Occipital lobe (tissue), 1 donor: ENCODE measurements at regions not wholly inside any gene's neighbourhood (a gene's known extent, or its start where the extent isn't known, plus 50 kb on each side); places are given as distances from the start of the nearest gene placed in this dataset.

Experiments
- DNase-seq: peaks from one replicate; lab custom pipeline; 2025; lab: John Stamatoyannopoulos, UW

GRCh38 chr2:34474646-34475045 lies 875.5 kb upstream of the FAM98A start:
- no peak for DNase-seq

GRCh38 chr2:34447097-34447496 lies 848.0 kb upstream of the FAM98A start:
- DNase-seq, result no peak

GRCh38 chr2:34423301-34423700 lies 824.2 kb upstream of the FAM98A start:
- DNase-seq, result no peak

GRCh38 chr2:34419856-34420255 lies 820.8 kb upstream of the FAM98A start:
- DNase-seq, result no peak

- DNase-seq, result no peak
Measured at GRCh38 chr2:34416856-34417255, 817.8 kb upstream of the FAM98A start.

GRCh38 chr2:34414856-34415255 lies 815.8 kb upstream of the FAM98A start:
- DNase-seq, result no peak

- no peak for DNase-seq
Measured at GRCh38 chr2:34408100-34408499, 809.0 kb upstream of the FAM98A start.

- no peak for DNase-seq
Measured at GRCh38 chr2:34403512-34403911, 804.4 kb upstream of the FAM98A start.

- no peak for DNase-seq
Measured at GRCh38 chr2:34402376-34402775, 803.3 kb upstream of the FAM98A start.

- DNase-seq, result no peak
Measured at GRCh38 chr2:34401186-34401585, 802.1 kb upstream of the FAM98A start.

GRCh38 chr2:34388446-34388845 lies 789.3 kb upstream of the FAM98A start:
- no peak for DNase-seq

- no peak for DNase-seq
Measured at GRCh38 chr2:34387536-34387935, 788.4 kb upstream of the FAM98A start.

- no peak for DNase-seq
Measured at GRCh38 chr2:34379586-34379985, 780.5 kb upstream of the FAM98A start.

- no peak for DNase-seq
Measured at GRCh38 chr2:34373586-34374233, 774.6 kb upstream of the FAM98A start.

GRCh38 chr2:34372967-34373366 lies 773.9 kb upstream of the FAM98A start:
- DNase-seq, result no peak

GRCh38 chr2:34371711-34372110 lies 772.6 kb upstream of the FAM98A start:
- DNase-seq, result no peak

- no peak for DNase-seq
Measured at GRCh38 chr2:34368304-34368703, 769.2 kb upstream of the FAM98A start.

GRCh38 chr2:34365932-34366331 lies 766.8 kb upstream of the FAM98A start:
- no peak for DNase-seq

- DNase-seq, result no peak
Measured at GRCh38 chr2:34365512-34365911, 766.4 kb upstream of the FAM98A start.

GRCh38 chr2:34353509-34354113 lies 754.5 kb upstream of the FAM98A start:
- DNase-seq, result no peak

GRCh38 chr2:34349527-34349926 lies 750.4 kb upstream of the FAM98A start:
- no peak for DNase-seq

- no peak for DNase-seq
Measured at GRCh38 chr2:34345030-34345429, 745.9 kb upstream of the FAM98A start.

- no peak for DNase-seq
Measured at GRCh38 chr2:34340307-34340706, 741.2 kb upstream of the FAM98A start.

- DNase-seq, result no peak
Measured at GRCh38 chr2:34337735-34338134, 738.6 kb upstream of the FAM98A start.
